ENCODE measurements at regions not wholly inside any gene's neighbourhood (a gene's known extent, or its start where the extent isn't known, plus 50 kb on each side); places are given as distances from the start of the nearest gene placed in this dataset.

- no peak for TF ChIP-seq CTCF (IDR thresholded peaks at IDR 0.05; ENCODE audit: insufficient read depth, low read depth, low read length, missing control alignments)
- DNase-seq (ENCODE audit: low read depth), result no peak
- H3K4me3 ChIP-seq (ENCODE audit: low read length), result no peak overlapping the region
These were observed 52.6 kb upstream of the AKAP13 start for GRCh38 chr15:85327820-85328219.

GRCh38 chr15:85329561-85330422 lies 50.6 kb upstream of the AKAP13 start:
- DNase-seq (ENCODE audit: low read depth), result no peak
- no peak overlapping the region for H3K4me3 ChIP-seq (ENCODE audit: low read length)

More at GRCh38 chr15:85329561-85330422, 50.6 kb upstream of the AKAP13 start:
- no peak for TF ChIP-seq CTCF (IDR thresholded peaks at IDR 0.05; ENCODE audit: insufficient read depth, low read depth, low read length, missing control alignments)
